ENCODE measurements at regions not wholly inside any gene's neighbourhood (a gene's known extent, or its start where the extent isn't known, plus 50 kb on each side); places are given as distances from the start of the nearest gene placed in this dataset.

DNA sequence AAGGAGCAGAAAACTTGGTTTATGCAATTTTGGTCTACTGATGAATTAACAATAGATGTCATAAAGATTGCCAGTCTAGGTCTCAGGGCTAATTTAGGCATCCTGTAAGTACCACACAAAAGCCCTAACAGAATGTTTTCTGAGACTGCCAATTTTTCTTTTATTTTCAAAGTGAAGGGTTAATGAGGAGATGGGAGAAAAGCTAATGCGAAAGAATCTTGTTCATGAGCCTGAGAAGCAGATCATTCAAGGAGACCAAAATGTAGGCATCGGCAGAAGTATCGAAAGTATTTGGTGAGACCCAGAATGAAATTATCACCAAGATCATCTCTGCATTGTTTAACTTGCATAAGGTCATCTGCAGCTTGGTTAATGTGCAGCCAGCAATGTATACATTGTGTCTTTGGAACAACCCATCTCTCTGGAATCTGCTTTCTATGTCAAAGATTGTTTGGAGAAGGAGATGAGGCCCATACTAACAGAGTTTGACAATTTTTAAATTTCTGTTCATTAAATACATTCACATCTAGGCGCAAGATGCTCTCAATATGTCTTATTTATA, 163.3 kb upstream of the GLI3 start:
- no CpG with 5 or more reads among the region's 4 CpGs for WGBS (ENCODE audit: extremely low coverage, insufficient read length, low lambda C conversion rate)
- H3K27ac ChIP-seq (ENCODE audit: insufficient read length, low read depth, low read length): no peak overlapping the region
- no peak overlapping the region for H2BK12ac ChIP-seq (ENCODE audit: insufficient read length, low read depth, low read length)
- no peak overlapping the region for H3K4ac ChIP-seq (ENCODE audit: low read depth, low read length)
- no peak overlapping the region for H4K8ac ChIP-seq (replicated peaks; ENCODE audit: insufficient read length, low read depth, low read length)
- H3K27ac Mint-ChIP-seq: no peak overlapping the region
- H2AK5ac ChIP-seq (ENCODE audit: insufficient read length, low read length): no peak overlapping the region
- no peaks in the 10 kb centered on the region for H4K20me1 ChIP-seq (ENCODE audit: control insufficient read depth, insufficient read depth, insufficient read length)
- no peaks in the 10 kb centered on the region for H3K4me1 ChIP-seq (ENCODE audit: insufficient read depth, low read length)
- H3K27me3 ChIP-seq (ENCODE audit: insufficient read depth, low read length): no peaks in the 10 kb centered on the region
- no peak overlapping the region for H4K91ac ChIP-seq (ENCODE audit: insufficient read length, low read depth, low read length)
- H3K4me2 ChIP-seq (ENCODE audit: insufficient read depth, insufficient read length, low read length): no peak overlapping the region
- no peak overlapping the region for H4K5ac ChIP-seq (ENCODE audit: insufficient read length, low read depth, low read length)
- H3K9me3 Mint-ChIP-seq: no peaks in the 10 kb centered on the region
- H2BK20ac ChIP-seq (ENCODE audit: low read depth, low read length, poor library complexity, severe bottlenecking): no peak overlapping the region
- H2AFZ ChIP-seq (ENCODE audit: low read length): no peak overlapping the region
- H3K79me1 ChIP-seq (ENCODE audit: insufficient read depth, low read depth, low read length, poor library complexity, severe bottlenecking): no peaks in the 10 kb centered on the region
- H3K9me3 ChIP-seq (ENCODE audit: control insufficient read depth, low read depth, low read length): no peaks in the 10 kb centered on the region
- H3K9ac ChIP-seq (ENCODE audit: extremely low read depth, insufficient read length, low read length): no peak overlapping the region
- no peak overlapping the region for H3K56ac ChIP-seq (ENCODE audit: insufficient read length, low read depth, low read length)
- no peak overlapping the region for H2BK15ac ChIP-seq (ENCODE audit: low read depth, low read length)
- H2BK5ac ChIP-seq (ENCODE audit: insufficient read length, low read length): no peak overlapping the region
- H3K79me2 ChIP-seq (ENCODE audit: insufficient read depth, low read length): no peaks in the 10 kb centered on the region
- H3T11ph ChIP-seq (ENCODE audit: low read length): no peak overlapping the region
- no peak overlapping the region for H3K4me3 Mint-ChIP-seq
- TF ChIP-seq, protein P1, sequence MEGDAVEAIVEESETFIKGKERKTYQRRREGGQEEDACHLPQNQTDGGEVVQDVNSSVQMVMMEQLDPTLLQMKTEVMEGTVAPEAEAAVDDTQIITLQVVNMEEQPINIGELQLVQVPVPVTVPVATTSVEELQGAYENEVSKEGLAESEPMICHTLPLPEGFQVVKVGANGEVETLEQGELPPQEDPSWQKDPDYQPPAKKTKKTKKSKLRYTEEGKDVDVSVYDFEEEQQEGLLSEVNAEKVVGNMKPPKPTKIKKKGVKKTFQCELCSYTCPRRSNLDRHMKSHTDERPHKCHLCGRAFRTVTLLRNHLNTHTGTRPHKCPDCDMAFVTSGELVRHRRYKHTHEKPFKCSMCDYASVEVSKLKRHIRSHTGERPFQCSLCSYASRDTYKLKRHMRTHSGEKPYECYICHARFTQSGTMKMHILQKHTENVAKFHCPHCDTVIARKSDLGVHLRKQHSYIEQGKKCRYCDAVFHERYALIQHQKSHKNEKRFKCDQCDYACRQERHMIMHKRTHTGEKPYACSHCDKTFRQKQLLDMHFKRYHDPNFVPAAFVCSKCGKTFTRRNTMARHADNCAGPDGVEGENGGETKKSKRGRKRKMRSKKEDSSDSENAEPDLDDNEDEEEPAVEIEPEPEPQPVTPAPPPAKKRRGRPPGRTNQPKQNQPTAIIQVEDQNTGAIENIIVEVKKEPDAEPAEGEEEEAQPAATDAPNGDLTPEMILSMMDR (conservative IDR thresholded peaks at IDR 0.05): no peak
- H3K14ac ChIP-seq (ENCODE audit: insufficient read depth, low read length): no peak overlapping the region
- no peaks in the 10 kb centered on the region for H3K36me3 Mint-ChIP-seq (ENCODE audit: insufficient read depth in 1 of 3, low read depth in 3 of 3)
- H3K27me3 Mint-ChIP-seq (ENCODE audit: low read depth): no peaks in the 10 kb centered on the region
- H3K23ac ChIP-seq (ENCODE audit: insufficient read length, low read depth, low read length): no peak overlapping the region
- no peak overlapping the region for H3K18ac ChIP-seq (ENCODE audit: insufficient read length, low read depth, low read length)
- DNase-seq: no peak
- H2BK120ac ChIP-seq (ENCODE audit: low read depth, low read length, poor library complexity, severe bottlenecking): no peak overlapping the region
- no peaks in the 10 kb centered on the region for H3K23me2 ChIP-seq (ENCODE audit: insufficient read length, low read depth, low read length, poor library complexity, severe bottlenecking)
- H3K4me1 Mint-ChIP-seq: peaks cover 0 to 7% of the 10 kb centered on the region in 2 experiments
